ENCODE measurements at regions not wholly inside any gene's neighbourhood (a gene's known extent, or its start where the extent isn't known, plus 50 kb on each side); places are given as distances from the start of the nearest gene placed in this dataset.

- ChIA-PET POLR2A (no interaction called here), CTCF (no interaction called here)
- DNase-seq (ENCODE audit: low read depth, low spot score), result no peak
- TF ChIP-seq CTCF (IDR thresholded peaks at IDR 0.05; ENCODE audit: insufficient read depth, low read length, missing control alignments), result no peak
- no peak overlapping the region for H3K4me3 ChIP-seq (ENCODE audit: low read depth, low read length)
These were observed 226.4 kb downstream of the FAT3 start for GRCh38 chr11:92451063-92451462.

- ChIA-PET POLR2A (no interaction called here), CTCF (interaction anchor here (0.6 to 0.7 kb wide), 2 partner anchors 61 to 64 kb away, joined by 3 to 4 read pairs; no protein-coding TSS in a partner anchor)
- no peak overlapping the region for H3K4me3 ChIP-seq (ENCODE audit: low read depth, low read length)
- peak; percentile 23 for DNase-seq (ENCODE audit: low read depth, low spot score)
- TF ChIP-seq CTCF (IDR thresholded peaks at IDR 0.05; ENCODE audit: insufficient read depth, low read length, missing control alignments), result no peak
These were observed 228.4 kb downstream of the FAT3 start for GRCh38 chr11:92453055-92453454.

- ChIA-PET CTCF (no interaction called here), POLR2A (no interaction called here)
- H3K4me3 ChIP-seq (ENCODE audit: low read depth, low read length), result no peak overlapping the region
- DNase-seq (ENCODE audit: low read depth, low spot score), result no peak
- TF ChIP-seq CTCF (IDR thresholded peaks at IDR 0.05; ENCODE audit: insufficient read depth, low read length, missing control alignments), result no peak
These were observed 230.7 kb downstream of the FAT3 start for GRCh38 chr11:92455210-92455790.

GRCh38 chr11:92457250-92457649 is 232.6 kb downstream of the FAT3 start:
- no peak overlapping the region for H3K4me3 ChIP-seq (ENCODE audit: low read depth, low read length)
- POLR2A ChIA-PET, result no interaction called here
- no peak for DNase-seq (ENCODE audit: low read depth, low spot score)
- TF ChIP-seq CTCF (IDR thresholded peaks at IDR 0.05; ENCODE audit: insufficient read depth, low read length, missing control alignments), result no peak
- CTCF ChIA-PET, result no interaction called here

GRCh38 chr11:92458486-92458885 is 233.9 kb downstream of the FAT3 start:
- ChIA-PET POLR2A (no interaction called here), CTCF (no interaction called here)
- no peak for DNase-seq (ENCODE audit: low read depth, low spot score)
- H3K4me3 ChIP-seq (ENCODE audit: low read depth, low read length), result no peak overlapping the region
- TF ChIP-seq CTCF (IDR thresholded peaks at IDR 0.05; ENCODE audit: insufficient read depth, low read length, missing control alignments), result no peak

GRCh38 chr11:92460213-92460612 is 235.6 kb downstream of the FAT3 start:
- POLR2A ChIA-PET, result no interaction called here
- H3K4me3 ChIP-seq (ENCODE audit: low read depth, low read length), result no peak overlapping the region
- no peak for DNase-seq (ENCODE audit: low read depth, low spot score)
- no peak for TF ChIP-seq CTCF (IDR thresholded peaks at IDR 0.05; ENCODE audit: insufficient read depth, low read length, missing control alignments)
- CTCF ChIA-PET, result no interaction called here

Data from AG04449 (cell line).